GM12873 (cell line): ENCODE measurements at regions not wholly inside any gene's neighbourhood (a gene's known extent, or its start where the extent isn't known, plus 50 kb on each side); places are given as distances from the start of the nearest gene placed in this dataset.

Source experiments
- CTCF ChIP-seq: IDR thresholded peaks from 2 replicates; pipeline ENCODE4 v1.5.1; 2012; ENCODE audit warnings: low read depth, mild to moderate bottlenecking, moderate library complexity, low read length, control low read depth; ENCODE audit not compliant: insufficient read depth; ENCODE audit errors: missing control alignments

GRCh38 chr1:244324176-244324883 lies 127.4 kb downstream of the ADSS2 start:
- no peak for TF ChIP-seq CTCF

- TF ChIP-seq CTCF, result no peak
Observed at GRCh38 chr1:244325056-244325758, 126.5 kb downstream of the ADSS2 start.

- TF ChIP-seq CTCF, result no peak
Observed at GRCh38 chr1:244326757-244327156, 125.0 kb downstream of the ADSS2 start.

- TF ChIP-seq CTCF, result no peak
Observed at GRCh38 chr1:244327533-244327932, 124.2 kb downstream of the ADSS2 start.

GRCh38 chr1:244328476-244328875 lies 123.2 kb downstream of the ADSS2 start:
- TF ChIP-seq CTCF, result no peak

- TF ChIP-seq CTCF, result no peak
Observed at GRCh38 chr1:244329591-244330317, 122.0 kb downstream of the ADSS2 start.

GRCh38 chr1:244330318-244330625 lies 121.4 kb downstream of the ADSS2 start:
- no peak for TF ChIP-seq CTCF
